HCT116 (cell line): ENCODE measurements at regions not wholly inside any gene's neighbourhood (a gene's known extent, or its start where the extent isn't known, plus 50 kb on each side); places are given as distances from the start of the nearest gene placed in this dataset.

Source experiments
- ATAC-seq: fragments of 200-7000 bp; cut with Tn5 transposase; 2 replicates; pipeline ENCODE4 v1.9.1; 2020; ENCODE audit warnings: mild to moderate bottlenecking, moderate library complexity
- BruUV-seq: library from RNA; stranded (reverse); fragments of 400-500 nt; replicated peaks from 2 replicates; lab custom pipeline; 2021; lab: Mats Ljungman, UMichigan
- CTCF ChIA-PET: fragments of 300-600 bp; sonication (Branson Sonifier 250); formaldehyde crosslinking; loops from one replicate; lab custom pipeline; 2021; ENCODE audit warnings: antibody characterized with exemption; lab: Charles Lee
- POLR2A ChIA-PET: fragments of 300-600, 350-600 bp; sonication (Branson Sonifier 250); formaldehyde crosslinking; loops from one replicate; lab custom pipeline; 2021; ENCODE audit warnings: antibody characterized with exemption; lab: Charles Lee
- RAD21 ChIA-PET, 2 experiments: fragments of 300-600 bp; sonication (Branson Sonifier 250); formaldehyde crosslinking; loops; one replicate each; lab custom pipeline; 2023; ENCODE audit warnings: low total read pairs in 2 of 2; ENCODE audit not compliant: uncharacterized antibody in 2 of 2, unreplicated experiment in 2 of 2, low non-redundant PET in 1 of 2; lab: Charles Lee
- DNase-seq: peaks from one replicate; pipeline ENCODE4 v3.0.0-alpha.2; 2010; ENCODE audit warnings: low read depth, low spot score
- H2AFZ ChIP-seq: fragments of 200-600 bp; shearing (Covaris generic), sonication (generic); 2 replicates; pipeline ENCODE4 v1.6.1; 2017; ENCODE audit warnings: low read depth, mixed run types, mixed read lengths, antibody characterized with exemption, low read length; ENCODE audit not compliant: poor library complexity, severe bottlenecking
- H3K27ac ChIP-seq: 2 replicates; pipeline ENCODE4 v1.5.1; 2012; ENCODE audit warnings: low read depth, low read length
- H3K27me3 ChIP-seq: fragments of 200-600 bp; sonication (generic); 2 replicates; pipeline ENCODE4 v1.6.1; 2016; ENCODE audit warnings: mixed run types, low read length, mixed read lengths; ENCODE audit not compliant: insufficient read depth
- H3K36me3 ChIP-seq, 2 experiments: fragments of 200-500 bp in 1 of 2; fragments of 200-600 bp in 1 of 2; sonication (Bioruptor generic) in 1 of 2; sonication (generic) in 1 of 2; 2 replicates each; pipeline versions ENCODE4 v1.5.1 to v1.6.1; 2014 to 2016; ENCODE audit warnings: low read length in 2 of 2, inconsistent platforms in 1 of 2, mixed read lengths in 1 of 2, mixed run types in 1 of 2; ENCODE audit not compliant: insufficient read depth in 2 of 2, control insufficient read depth in 1 of 2
- H3K4me1 ChIP-seq, 2 experiments: fragments of 200-600 bp in 1 of 2; sonication (generic) in 1 of 2; 2 replicates each; pipeline versions ENCODE4 v1.5.1 to v1.6.1; 2012 to 2017; ENCODE audit warnings: low read length in 2 of 2, inconsistent platforms in 1 of 2, mild to moderate bottlenecking in 1 of 2, mixed read lengths in 1 of 2, mixed run types in 1 of 2, moderate library complexity in 1 of 2; ENCODE audit not compliant: insufficient read depth in 2 of 2, control insufficient read depth in 1 of 2
- H3K4me2 ChIP-seq: fragments of 200-600 bp; sonication (generic); 2 replicates; pipeline ENCODE4 v1.6.1; 2017; ENCODE audit warnings: mixed run types, low read length, mixed read lengths
- H3K4me3 ChIP-seq, 2 experiments: fragments of 200-600 bp in 1 of 2; sonication (generic) in 1 of 2; replicated peaks in 1 of 2; 2 replicates each; pipeline ENCODE4 v1.5.1; 2011 to 2016; ENCODE audit warnings: low read length in 2 of 2, control low read depth in 1 of 2, low read depth in 1 of 2, mild to moderate bottlenecking in 1 of 2, mixed read lengths in 1 of 2, mixed run types in 1 of 2
- H3K79me2 ChIP-seq: fragments of 200-600 bp; sonication (generic); 2 replicates; pipeline ENCODE4 v1.6.1; 2017; ENCODE audit warnings: mild to moderate bottlenecking, mixed run types, low read length, moderate library complexity, mixed read lengths; ENCODE audit not compliant: insufficient read depth
- H3K9ac ChIP-seq: fragments of 200-600 bp; sonication (generic); 2 replicates; pipeline ENCODE4 v1.6.1; 2016; ENCODE audit warnings: low read length, mixed read lengths
- H3K9me2 ChIP-seq: fragments of 200-600 bp; sonication (generic), shearing (Covaris generic); 2 replicates; pipeline ENCODE4 v1.6.1; 2017; ENCODE audit warnings: mixed run types, mild to moderate bottlenecking, moderate library complexity; ENCODE audit not compliant: insufficient read depth
- H3K9me3 ChIP-seq, 2 experiments: fragments of 200-500 bp in 1 of 2; fragments of 200-600 bp in 1 of 2; sonication (Bioruptor generic) in 1 of 2; sonication (generic) in 1 of 2; 2 replicates each; pipeline ENCODE4 v1.6.1; 2014 to 2017; ENCODE audit warnings: low read length in 2 of 2, mixed read lengths in 2 of 2, inconsistent platforms in 1 of 2, low read depth in 1 of 2, mild to moderate bottlenecking in 1 of 2, mixed run types in 1 of 2, moderate library complexity in 1 of 2; ENCODE audit not compliant: control insufficient read depth in 1 of 2, insufficient read depth in 1 of 2
- H4K20me1 ChIP-seq: fragments of 200-600 bp; sonication (generic), shearing (Covaris generic); 2 replicates; pipeline ENCODE4 v1.6.1; 2017; ENCODE audit warnings: mixed run types, mild to moderate bottlenecking, moderate library complexity; ENCODE audit not compliant: insufficient read depth
- CBX3 ChIP-seq: IDR thresholded peaks from 2 replicates; pipeline ENCODE4 v1.6.1; 2012; ENCODE audit warnings: low read depth
- CEBPB ChIP-seq: IDR thresholded peaks from 2 replicates; pipeline ENCODE4 v1.6.1; 2012; ENCODE audit warnings: low read depth
- EGR1 ChIP-seq: IDR thresholded peaks from 2 replicates; pipeline ENCODE4 v1.6.1; 2012; ENCODE audit warnings: low read depth
- ELF1 ChIP-seq: IDR thresholded peaks from 2 replicates; pipeline ENCODE4 v1.6.1; 2012; ENCODE audit warnings: low read depth, borderline replicate concordance
- EZH2 ChIP-seq: fragments of 200-600 bp; sonication (generic); IDR thresholded peaks from 2 replicates; pipeline ENCODE4 v1.6.1; 2017; ENCODE audit warnings: antibody characterized with exemption, mixed run types
- FOSL1 ChIP-seq: IDR thresholded peaks from 2 replicates; pipeline ENCODE4 v1.6.1; 2012; ENCODE audit warnings: low read depth
- JUND ChIP-seq: IDR thresholded peaks from 2 replicates; pipeline ENCODE4 v1.6.1; 2012
- POLR2A ChIP-seq: IDR thresholded peaks from 2 replicates; pipeline ENCODE4 v1.7.0; 2011; ENCODE audit warnings: borderline replicate concordance; ENCODE audit not compliant: insufficient read depth, insufficient read length; ENCODE audit errors: extremely low read depth
- POLR2AphosphoS5 ChIP-seq: IDR thresholded peaks from 2 replicates; pipeline ENCODE4 v1.6.1; 2011; ENCODE audit warnings: mild to moderate bottlenecking, low read depth, low read length, moderate library complexity
- RAD21 ChIP-seq: IDR thresholded peaks from 2 replicates; pipeline ENCODE4 v1.6.1; 2012; ENCODE audit warnings: low read depth, mild to moderate bottlenecking
- SIN3A ChIP-seq: IDR thresholded peaks from 2 replicates; pipeline ENCODE4 v1.6.1; 2012; ENCODE audit warnings: low read depth
- SP1 ChIP-seq: IDR thresholded peaks from 2 replicates; pipeline ENCODE4 v1.6.1; 2012; ENCODE audit warnings: low read depth
- SRF ChIP-seq: IDR thresholded peaks from 2 replicates; pipeline ENCODE4 v1.6.1; 2012; ENCODE audit warnings: low read depth
- TCF7L2 ChIP-seq: IDR thresholded peaks from 2 replicates; pipeline ENCODE4 v1.7.0; 2011; ENCODE audit warnings: borderline replicate concordance, inconsistent platforms; ENCODE audit not compliant: insufficient read depth, insufficient read length; ENCODE audit errors: extremely low read depth
- YY1 ChIP-seq: IDR thresholded peaks from 2 replicates; pipeline ENCODE4 v1.6.1; 2011; ENCODE audit warnings: low read length, low read depth, moderate library complexity, mild to moderate bottlenecking; ENCODE audit not compliant: insufficient replicate concordance; ENCODE audit errors: extremely low read depth
- ZFX ChIP-seq: fragments of 450-650 bp; IDR thresholded peaks from 2 replicates; pipeline ENCODE4 v1.6.1; 2017
- ZNF274 ChIP-seq: fragments of 200-500 bp; sonication (Bioruptor generic); IDR thresholded peaks from 2 replicates; pipeline ENCODE4 v1.6.1; 2014; ENCODE audit warnings: mild to moderate bottlenecking, low read depth, low read length, inconsistent platforms
- intact Hi-C: fragments of 100-400 bp; cut with micrococcal nuclease; formaldehyde crosslinking; loops from 2 replicates; pipeline ENCODE4 v1.10.0; 2022
- TF ChIP-seq, protein P1 (sequence below): IDR thresholded peaks from 2 replicates; pipeline ENCODE4 v1.6.1; 2012
- TF ChIP-seq, protein P2 (sequence below): IDR thresholded peaks from 2 replicates; pipeline ENCODE4 v1.6.1; 2011; ENCODE audit warnings: mild to moderate bottlenecking, low read length, moderate library complexity; ENCODE audit not compliant: insufficient replicate concordance; ENCODE audit errors: extremely low read depth
- TF ChIP-seq, protein P3 (sequence below), 3 experiments: fragments of 200-600 bp in 1 of 3; sonication (generic) in 1 of 3; IDR thresholded peaks in 2 of 3; conservative IDR thresholded peaks in 1 of 3; 2 replicates each; pipeline ENCODE4 v1.5.1; 2012 to 2017; ENCODE audit warnings: low read depth in 2 of 3, low read length in 2 of 3, antibody characterized with exemption in 1 of 3, borderline replicate concordance in 1 of 3, control low read depth in 1 of 3, mild to moderate bottlenecking in 1 of 3, mixed read lengths in 1 of 3, mixed run types in 1 of 3, moderate library complexity in 1 of 3; ENCODE audit not compliant: insufficient read depth in 1 of 3

DNA sequence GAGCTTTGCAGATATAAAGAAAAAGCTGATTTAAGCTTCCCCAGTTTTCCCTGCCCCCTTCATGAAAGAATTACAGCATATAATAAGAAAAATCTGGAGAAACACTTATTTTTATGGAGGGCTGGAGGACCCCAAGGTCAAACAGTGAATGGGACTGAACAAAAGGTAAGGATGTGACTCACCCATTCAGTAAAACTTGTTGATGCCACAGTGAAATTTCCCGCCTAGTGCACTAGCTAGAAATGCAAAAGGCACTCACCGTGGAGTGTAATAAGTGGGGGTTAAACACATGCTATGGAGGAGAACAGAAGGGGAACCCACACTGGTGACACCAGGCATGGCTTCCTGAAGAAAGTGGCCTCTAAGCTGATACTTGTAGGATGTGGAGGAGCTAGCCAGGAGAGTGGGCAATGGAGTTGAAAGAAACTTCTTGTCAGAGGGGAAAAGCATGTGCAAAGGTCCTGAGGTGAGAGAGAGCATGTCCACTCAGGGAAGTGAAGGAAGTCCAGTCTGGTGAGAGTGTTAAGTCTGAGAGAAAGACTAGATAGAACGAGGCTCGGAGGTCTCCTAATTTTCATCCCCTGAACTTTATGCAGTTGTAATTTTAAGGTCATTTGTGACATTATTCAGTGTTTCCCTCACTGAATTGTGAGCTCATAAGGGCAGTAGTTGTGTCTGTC lies 77.1 kb downstream of the MIAT start:
- H3K9me2 ChIP-seq: no peaks in the 10 kb centered on the region; the same call in 1 of the 2 replicates
- H3K4me2 ChIP-seq: no peak overlapping the region
- ChIA-PET RAD21 (no interaction called here), CTCF (no interaction called here), POLR2A (no interaction called here)
- intact Hi-C loops: no loop called here
- H3K79me2 ChIP-seq: no peaks in the 10 kb centered on the region
- no peaks in the 10 kb centered on the region for H3K9me3 ChIP-seq
- no peak overlapping the region for H3K4me3 ChIP-seq
- H2AFZ ChIP-seq: no peak overlapping the region
- H3K36me3 ChIP-seq: no peaks in the 10 kb centered on the region
- no peak overlapping the region for H3K9ac ChIP-seq
- H3K4me1 ChIP-seq: no peaks in the 10 kb centered on the region
- ATAC-seq: no peak
- TF ChIP-seq, protein P1, sequence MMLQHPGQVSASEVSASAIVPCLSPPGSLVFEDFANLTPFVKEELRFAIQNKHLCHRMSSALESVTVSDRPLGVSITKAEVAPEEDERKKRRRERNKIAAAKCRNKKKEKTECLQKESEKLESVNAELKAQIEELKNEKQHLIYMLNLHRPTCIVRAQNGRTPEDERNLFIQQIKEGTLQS: no peak
- TF ChIP-seq ZFX: no peak
- no peak for TF ChIP-seq ELF1
- no peak for TF ChIP-seq POLR2AphosphoS5
- TF ChIP-seq SP1: no peak
- no peak for TF ChIP-seq SRF
- TF ChIP-seq, protein P2, sequence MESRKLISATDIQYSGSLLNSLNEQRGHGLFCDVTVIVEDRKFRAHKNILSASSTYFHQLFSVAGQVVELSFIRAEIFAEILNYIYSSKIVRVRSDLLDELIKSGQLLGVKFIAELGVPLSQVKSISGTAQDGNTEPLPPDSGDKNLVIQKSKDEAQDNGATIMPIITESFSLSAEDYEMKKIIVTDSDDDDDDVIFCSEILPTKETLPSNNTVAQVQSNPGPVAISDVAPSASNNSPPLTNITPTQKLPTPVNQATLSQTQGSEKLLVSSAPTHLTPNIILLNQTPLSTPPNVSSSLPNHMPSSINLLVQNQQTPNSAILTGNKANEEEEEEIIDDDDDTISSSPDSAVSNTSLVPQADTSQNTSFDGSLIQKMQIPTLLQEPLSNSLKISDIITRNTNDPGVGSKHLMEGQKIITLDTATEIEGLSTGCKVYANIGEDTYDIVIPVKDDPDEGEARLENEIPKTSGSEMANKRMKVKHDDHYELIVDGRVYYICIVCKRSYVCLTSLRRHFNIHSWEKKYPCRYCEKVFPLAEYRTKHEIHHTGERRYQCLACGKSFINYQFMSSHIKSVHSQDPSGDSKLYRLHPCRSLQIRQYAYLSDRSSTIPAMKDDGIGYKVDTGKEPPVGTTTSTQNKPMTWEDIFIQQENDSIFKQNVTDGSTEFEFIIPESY: no peak
- no peak for TF ChIP-seq YY1
- TF ChIP-seq TCF7L2: no peak
- no peak for TF ChIP-seq EZH2
- TF ChIP-seq CEBPB: no peak
- TF ChIP-seq JUND: no peak
- TF ChIP-seq EGR1: no peak
- TF ChIP-seq, protein P3, sequence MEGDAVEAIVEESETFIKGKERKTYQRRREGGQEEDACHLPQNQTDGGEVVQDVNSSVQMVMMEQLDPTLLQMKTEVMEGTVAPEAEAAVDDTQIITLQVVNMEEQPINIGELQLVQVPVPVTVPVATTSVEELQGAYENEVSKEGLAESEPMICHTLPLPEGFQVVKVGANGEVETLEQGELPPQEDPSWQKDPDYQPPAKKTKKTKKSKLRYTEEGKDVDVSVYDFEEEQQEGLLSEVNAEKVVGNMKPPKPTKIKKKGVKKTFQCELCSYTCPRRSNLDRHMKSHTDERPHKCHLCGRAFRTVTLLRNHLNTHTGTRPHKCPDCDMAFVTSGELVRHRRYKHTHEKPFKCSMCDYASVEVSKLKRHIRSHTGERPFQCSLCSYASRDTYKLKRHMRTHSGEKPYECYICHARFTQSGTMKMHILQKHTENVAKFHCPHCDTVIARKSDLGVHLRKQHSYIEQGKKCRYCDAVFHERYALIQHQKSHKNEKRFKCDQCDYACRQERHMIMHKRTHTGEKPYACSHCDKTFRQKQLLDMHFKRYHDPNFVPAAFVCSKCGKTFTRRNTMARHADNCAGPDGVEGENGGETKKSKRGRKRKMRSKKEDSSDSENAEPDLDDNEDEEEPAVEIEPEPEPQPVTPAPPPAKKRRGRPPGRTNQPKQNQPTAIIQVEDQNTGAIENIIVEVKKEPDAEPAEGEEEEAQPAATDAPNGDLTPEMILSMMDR (IDR thresholded peaks at IDR 0.05 in 2 of 3, conservative IDR thresholded peaks at IDR 0.05 in 1 of 3; ENCODE audit: borderline replicate concordance in 1 of 3, insufficient read depth in 1 of 3, low read depth in 2 of 3, low read length in 2 of 3): no peak
- no peak for TF ChIP-seq FOSL1
- TF ChIP-seq CBX3: no peak
- TF ChIP-seq SIN3A: no peak
- no peak for TF ChIP-seq POLR2A
- TF ChIP-seq ZNF274: no peak
- no peak for TF ChIP-seq RAD21
- no peaks in the 10 kb centered on the region for H4K20me1 ChIP-seq
- H3K27ac ChIP-seq: no peak overlapping the region
- BruUV-seq: no TSS peak
- H3K27me3 ChIP-seq: no peaks in the 10 kb centered on the region
- DNase-seq: no peak
